Skeletal muscle tissue (tissue), 3 donors: ENCODE measurements at regions not wholly inside any gene's neighbourhood (a gene's known extent, or its start where the extent isn't known, plus 50 kb on each side); places are given as distances from the start of the nearest gene placed in this dataset.

ENCODE experiments used
- H3K27ac ChIP-seq: one replicate; pipeline ENCODE4 v1.7.0; 2013; ENCODE audit warnings: mild to moderate bottlenecking, low read depth, low read length, inconsistent platforms
- H3K27me3 ChIP-seq, 3 donors: one replicate each; pipeline ENCODE4 v1.7.0; 2013; ENCODE audit warnings: low read length in 3 of 3; ENCODE audit not compliant: control insufficient read depth in 3 of 3, insufficient read depth in 3 of 3
- H3K36me3 ChIP-seq, 3 donors: one replicate each; pipeline ENCODE4 v1.7.0; 2013; ENCODE audit warnings: low read length in 3 of 3; ENCODE audit not compliant: control insufficient read depth in 3 of 3, insufficient read depth in 3 of 3
- H3K4me1 ChIP-seq, 3 donors: one replicate each; pipeline ENCODE4 v1.7.0; 2013; ENCODE audit warnings: low read length in 3 of 3, mild to moderate bottlenecking in 3 of 3; ENCODE audit not compliant: control insufficient read depth in 3 of 3, insufficient read depth in 3 of 3
- H3K4me3 ChIP-seq, 3 donors: one replicate each; pipeline ENCODE4 v1.7.0; 2013; ENCODE audit warnings: low read length in 3 of 3
- H3K9ac ChIP-seq, 3 donors: one replicate each; pipeline ENCODE4 v1.7.0; 2013; ENCODE audit warnings: low read length in 3 of 3, mild to moderate bottlenecking in 3 of 3, moderate library complexity in 2 of 3, low read depth in 1 of 3
- H3K9me3 ChIP-seq, 3 donors: one replicate each; pipeline ENCODE4 v1.7.0; 2013; ENCODE audit warnings: low read length in 3 of 3; ENCODE audit not compliant: control insufficient read depth in 3 of 3
- donor health status: Osteomylitis.

GRCh38 chr22:48459259-48459658 is 1368.4 kb downstream of the BRD1 start:
- H3K9ac ChIP-seq = no peak overlapping the region
- no peaks in the 10 kb centered on the region for H3K36me3 ChIP-seq
- H3K27me3 ChIP-seq = peaks cover 0 to 3% (median 0%) of the 10 kb centered on the region in 3 donors
- H3K4me3 ChIP-seq = no peak overlapping the region
- no peaks in the 10 kb centered on the region for H3K9me3 ChIP-seq
- peaks cover 3 to 19% (median 6%) of the 10 kb centered on the region in 3 donors for H3K4me1 ChIP-seq
- no peak overlapping the region for H3K27ac ChIP-seq

- Histone ChIP-seq H3K27me3 (peaks cover 0 to 9% (median 4%) of the 10 kb centered on the region in 3 donors), H3K9ac (no peak overlapping the region), H3K27ac (peak overlapping the region; percentile 32), H3K9me3 (no peaks in the 10 kb centered on the region), H3K4me1 (peaks cover 3 to 19% (median 6%) of the 10 kb centered on the region in 3 donors), H3K4me3 (no peak overlapping the region), H3K36me3 (no peaks in the 10 kb centered on the region)
These were observed 1371.2 kb downstream of the BRD1 start for GRCh38 chr22:48456449-48456848.

GRCh38 chr22:48453751-48454485 is 1373.8 kb downstream of the BRD1 start:
- Histone ChIP-seq H3K27ac (no peak overlapping the region), H3K4me3 (no peak overlapping the region), H3K9ac (no peak overlapping the region), H3K9me3 (no peaks in the 10 kb centered on the region), H3K27me3 (peaks cover 0 to 13% (median 12%) of the 10 kb centered on the region in 3 donors), H3K36me3 (no peaks in the 10 kb centered on the region), H3K4me1 (peaks cover 3 to 19% (median 6%) of the 10 kb centered on the region in 3 donors)

DNA sequence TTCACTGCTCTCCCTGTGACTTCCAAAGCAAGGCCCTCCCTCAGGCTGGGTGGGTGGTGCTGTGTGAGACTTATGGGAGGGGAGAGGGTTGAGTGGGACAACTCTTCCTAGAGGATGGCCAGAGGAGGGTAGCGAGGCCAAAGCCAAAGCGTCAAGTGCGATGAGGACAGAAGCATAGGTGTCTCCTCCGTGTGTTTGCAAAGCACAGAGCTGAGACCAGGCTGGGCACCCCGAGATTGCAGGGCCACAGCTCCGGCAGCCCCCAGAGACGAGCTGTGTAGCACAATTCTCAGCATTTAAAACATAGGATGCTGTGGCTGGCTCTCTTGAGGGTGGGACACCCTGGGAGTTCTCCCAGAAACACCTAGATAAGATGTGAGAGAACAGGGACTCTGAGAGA is 1374.5 kb downstream of the BRD1 start:
- Histone ChIP-seq H3K9me3 (peaks cover 0 to 7% (median 0%) of the 10 kb centered on the region in 3 donors), H3K27ac (no peak overlapping the region), H3K4me3 (no peak overlapping the region), H3K9ac (no peak overlapping the region), H3K36me3 (no peaks in the 10 kb centered on the region), H3K27me3 (peaks cover 0 to 21% (median 12%) of the 10 kb centered on the region in 3 donors), H3K4me1 (peaks cover 3 to 19% (median 6%) of the 10 kb centered on the region in 3 donors)

- Histone ChIP-seq H3K4me3 (no peak overlapping the region), H3K4me1 (peaks cover 3 to 17% (median 6%) of the 10 kb centered on the region in 3 donors), H3K36me3 (no peaks in the 10 kb centered on the region), H3K27ac (no peak overlapping the region), H3K9ac (no peak overlapping the region), H3K27me3 (peaks cover 0 to 23% (median 15%) of the 10 kb centered on the region in 3 donors), H3K9me3 (peaks cover 0 to 7% (median 0%) of the 10 kb centered on the region in 3 donors)
These were observed 1374.9 kb downstream of the BRD1 start for GRCh38 chr22:48452766-48453165.

- H3K27me3 ChIP-seq = peaks cover 0 to 24% (median 15%) of the 10 kb centered on the region in 3 donors
- H3K36me3 ChIP-seq = no peaks in the 10 kb centered on the region
- no peak overlapping the region for H3K9ac ChIP-seq
- H3K4me3 ChIP-seq = no peak overlapping the region
- peaks cover 0 to 7% (median 0%) of the 10 kb centered on the region in 3 donors for H3K9me3 ChIP-seq
- peaks cover 3 to 11% (median 6%) of the 10 kb centered on the region in 3 donors for H3K4me1 ChIP-seq
- H3K27ac ChIP-seq = no peak overlapping the region
These were observed 1375.8 kb downstream of the BRD1 start for GRCh38 chr22:48451891-48452290.

GRCh38 chr22:48450188-48450825 is 1377.4 kb downstream of the BRD1 start:
- Histone ChIP-seq H3K27me3 (peaks cover 0 to 30% (median 18%) of the 10 kb centered on the region in 3 donors), H3K9ac (no peak overlapping the region), H3K4me1 (no peaks in the 10 kb centered on the region), H3K36me3 (no peaks in the 10 kb centered on the region), H3K9me3 (peaks cover 0 to 7% (median 0%) of the 10 kb centered on the region in 3 donors), H3K4me3 (no peak overlapping the region), H3K27ac (no peak overlapping the region)

DNA sequence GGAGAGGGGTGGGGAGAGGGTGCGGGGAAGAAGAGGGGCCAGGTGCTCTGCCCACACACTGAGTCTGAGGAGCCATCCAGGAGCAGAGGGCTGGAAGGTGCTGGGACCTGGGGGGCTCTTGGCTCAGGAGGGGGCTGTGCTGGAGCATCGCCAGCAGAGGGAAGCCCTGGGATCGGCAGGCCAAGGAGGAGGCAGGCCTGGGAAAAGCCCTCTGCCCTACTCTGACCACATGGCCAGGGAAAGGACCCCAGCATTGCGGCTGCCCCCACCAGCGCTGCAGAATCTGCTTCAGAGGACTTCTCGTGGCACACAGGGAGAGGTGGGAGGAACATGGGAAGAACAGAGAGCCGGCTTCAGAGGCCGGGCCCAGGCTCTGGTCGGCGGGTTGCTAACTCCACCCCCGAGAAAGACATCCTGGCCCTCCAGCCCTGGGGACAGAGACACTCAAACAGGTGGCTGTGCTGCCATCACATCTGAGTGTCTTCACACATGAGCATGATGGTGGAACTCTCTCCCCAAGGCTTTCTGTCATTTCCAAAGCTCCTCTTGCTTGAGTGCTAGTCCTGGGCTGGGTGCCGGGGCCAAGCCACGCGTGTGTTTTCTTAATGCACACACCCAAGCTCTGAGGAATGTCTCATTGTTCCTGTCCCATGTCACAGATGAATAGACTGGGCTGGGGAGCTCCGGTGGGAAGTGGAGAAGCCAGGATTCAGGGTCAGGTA is 1378.0 kb downstream of the BRD1 start:
- H3K9ac ChIP-seq = no peak overlapping the region
- no peak overlapping the region for H3K27ac ChIP-seq
- peaks cover 0 to 7% (median 0%) of the 10 kb centered on the region in 3 donors for H3K9me3 ChIP-seq
- peaks cover 0 to 30% (median 22%) of the 10 kb centered on the region in 3 donors for H3K27me3 ChIP-seq
- H3K4me1 ChIP-seq = no peaks in the 10 kb centered on the region
- no peak overlapping the region for H3K4me3 ChIP-seq
- H3K36me3 ChIP-seq = no peaks in the 10 kb centered on the region

DNA sequence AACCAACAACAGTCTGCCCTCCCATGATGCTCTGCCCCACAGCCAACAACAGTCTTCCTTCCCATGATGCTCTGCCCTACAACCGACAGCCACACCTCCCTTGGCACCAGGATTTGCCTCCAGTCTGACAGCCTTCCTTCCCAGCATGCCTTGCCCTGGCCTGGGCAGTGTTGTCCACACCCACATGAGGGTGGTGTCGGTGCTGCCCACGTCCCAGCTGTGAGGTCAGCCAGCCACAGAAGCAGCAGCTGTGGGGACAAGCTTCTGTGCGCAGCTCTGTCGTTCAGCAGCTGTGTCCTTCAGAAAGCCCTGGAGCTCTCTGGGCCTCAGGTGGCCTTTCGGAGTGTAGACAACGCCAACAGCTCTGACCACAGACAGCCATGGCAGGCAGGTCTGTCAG is 1378.9 kb downstream of the BRD1 start:
- Histone ChIP-seq H3K4me3 (no peak overlapping the region), H3K27me3 (peaks cover 0 to 30% (median 30%) of the 10 kb centered on the region in 3 donors), H3K36me3 (no peaks in the 10 kb centered on the region)

More for the DNA sequence above, 1378.9 kb downstream of the BRD1 start:
- H3K9me3 ChIP-seq = peaks cover 0 to 7% (median 0%) of the 10 kb centered on the region in 3 donors
- no peak overlapping the region for H3K9ac ChIP-seq
- H3K27ac ChIP-seq = no peak overlapping the region
- no peaks in the 10 kb centered on the region for H3K4me1 ChIP-seq
